SK-N-SH (cell line): ENCODE measurements at regions not wholly inside any gene's neighbourhood (a gene's known extent, or its start where the extent isn't known, plus 50 kb on each side); places are given as distances from the start of the nearest gene placed in this dataset.

Experiments
- CTCF ChIA-PET: fragments of 300-600, 350-600 bp; formaldehyde crosslinking; extraction: SDS; loops from one replicate; lab custom pipeline; 2021; lab: Yijun Ruan, JAX
- POLR2A ChIA-PET: fragments of 350-600 bp; sonication (Branson Sonifier 250); formaldehyde crosslinking; extraction: SDS; loops from one replicate; lab custom pipeline; 2020; ENCODE audit warnings: antibody characterized with exemption, inconsistent platforms; lab: Yijun Ruan, JAX
- DNase-seq: peaks from one replicate; pipeline ENCODE4 v3.0.0; 2012
- H2AFZ ChIP-seq: fragments of 200-600 bp; sonication (generic); 2 replicates; pipeline ENCODE4 v1.8.1; 2016; ENCODE audit warnings: antibody characterized with exemption, mild to moderate bottlenecking, low read depth
- H3F3A ChIP-seq: fragments of 200-600 bp; sonication (generic); replicated peaks from 2 replicates; pipeline ENCODE3; 2016; ENCODE audit warnings: antibody characterized with exemption, mild to moderate bottlenecking; ENCODE audit not compliant: insufficient read depth
- H3K27ac ChIP-seq, 2 experiments: fragments of 200-500 bp in 1 of 2; fragments of 200-600 bp in 1 of 2; sonication (Bioruptor generic) in 1 of 2; sonication (generic), shearing (Covaris generic) in 1 of 2; 2 replicates each; pipeline versions ENCODE4 v1.5.1 to v1.6.1; 2014 to 2016; ENCODE audit warnings: low read depth in 2 of 2, inconsistent platforms in 1 of 2, low read length in 1 of 2, mild to moderate bottlenecking in 1 of 2, mixed read lengths in 1 of 2
- H3K27me3 ChIP-seq: fragments of 200-600 bp; sonication (generic), shearing (Covaris generic); 2 replicates; pipeline ENCODE4 v1.6.1; 2016; ENCODE audit warnings: mixed run types; ENCODE audit not compliant: insufficient read depth
- H3K36me3 ChIP-seq, 2 experiments: fragments of 200-500 bp in 1 of 2; fragments of 200-600 bp in 1 of 2; sonication (Bioruptor generic) in 1 of 2; sonication (generic) in 1 of 2; replicated peaks in 1 of 2; 2 replicates each; pipeline versions ENCODE3 to v1.5.1; 2014 to 2016; ENCODE audit warnings: low read length in 1 of 2, mild to moderate bottlenecking in 1 of 2; ENCODE audit not compliant: insufficient read depth in 2 of 2, control insufficient read depth in 1 of 2
- H3K4me1 ChIP-seq, 2 experiments: fragments of 200-500 bp in 1 of 2; fragments of 200-600 bp in 1 of 2; sonication (Bioruptor generic) in 1 of 2; sonication (generic), shearing (Covaris generic) in 1 of 2; 2 replicates each; pipeline versions ENCODE4 v1.5.1 to v1.6.1; 2014 to 2016; ENCODE audit warnings: low read depth in 1 of 2, low read length in 1 of 2, mixed run types in 1 of 2; ENCODE audit not compliant: insufficient read depth in 2 of 2, control insufficient read depth in 1 of 2
- H3K4me2 ChIP-seq: fragments of 200-600 bp; sonication (generic), shearing (Covaris generic); 2 replicates; pipeline ENCODE4 v1.6.1; 2017; ENCODE audit warnings: mixed run types
- H3K4me3 ChIP-seq, 2 experiments: fragments of 200-500 bp in 1 of 2; fragments of 200-600 bp in 1 of 2; sonication (Bioruptor generic) in 1 of 2; sonication (generic), shearing (Covaris generic) in 1 of 2; 2 replicates each; pipeline versions ENCODE4 v1.5.1 to v1.8.1; 2014 to 2016; ENCODE audit warnings: low read depth in 2 of 2, inconsistent platforms in 1 of 2, low read length in 1 of 2, mild to moderate bottlenecking in 1 of 2, mixed read lengths in 1 of 2, moderate library complexity in 1 of 2
- H3K79me2 ChIP-seq: fragments of 200-600 bp; sonication (generic); 2 replicates; pipeline ENCODE4 v1.8.1; 2017; ENCODE audit warnings: mild to moderate bottlenecking; ENCODE audit not compliant: insufficient read depth
- H3K9ac ChIP-seq: fragments of 200-600 bp; sonication (generic); 2 replicates; pipeline ENCODE4 v1.6.1; 2017; ENCODE audit warnings: mixed run types
- H3K9me2 ChIP-seq: fragments of 200-600 bp; sonication (generic); 2 replicates; pipeline ENCODE4 v1.6.1; 2017; ENCODE audit warnings: mixed run types
- H3K9me3 ChIP-seq: fragments of 200-600 bp; sonication (generic); 2 replicates; pipeline ENCODE4 v1.6.1; 2017; ENCODE audit warnings: mixed run types, mild to moderate bottlenecking, moderate library complexity
- H4K20me1 ChIP-seq: fragments of 200-600 bp; sonication (generic); 2 replicates; pipeline ENCODE4 v1.6.1; 2017; ENCODE audit warnings: mild to moderate bottlenecking, mixed run types; ENCODE audit not compliant: insufficient read depth
- CHD2 ChIP-seq: fragments of 150-350 bp; IDR thresholded peaks from 2 replicates; pipeline ENCODE4 v1.6.1; 2018; ENCODE audit warnings: low read length; ENCODE audit not compliant: partially characterized antibody
- ELF1 ChIP-seq: IDR thresholded peaks from 2 replicates; pipeline ENCODE4 v1.4.0; 2012
- EZH2phosphoT487 ChIP-seq: fragments of 200-600 bp; sonication (generic); IDR thresholded peaks from 2 replicates; pipeline ENCODE4 v1.6.1; 2017; ENCODE audit warnings: low read depth, mixed run types, mild to moderate bottlenecking, antibody characterized with exemption, moderate library complexity, borderline replicate concordance
- FOSL2 ChIP-seq: IDR thresholded peaks from 2 replicates; pipeline ENCODE4 v1.4.0; 2012; ENCODE audit warnings: low read depth, mild to moderate bottlenecking, moderate library complexity, borderline replicate concordance
- FOXM1 ChIP-seq: IDR thresholded peaks from 2 replicates; pipeline ENCODE4 v1.4.0; 2012; ENCODE audit warnings: low read depth, mild to moderate bottlenecking
- GABPA ChIP-seq: IDR thresholded peaks from 2 replicates; pipeline ENCODE4 v1.4.0; 2012; ENCODE audit warnings: low read depth, mild to moderate bottlenecking
- GATA2 ChIP-seq: sonication (generic); formaldehyde crosslinking; IDR thresholded peaks from 2 replicates; pipeline ENCODE4 v1.5.0; 2020; ENCODE audit warnings: mild to moderate bottlenecking, missing genetic modification reagents
- MEF2A ChIP-seq: IDR thresholded peaks from 2 replicates; pipeline ENCODE4 v1.4.0; 2012; ENCODE audit warnings: low read depth, borderline replicate concordance
- MXI1 ChIP-seq: IDR thresholded peaks from 2 replicates; pipeline ENCODE4 v1.6.1; 2012; ENCODE audit warnings: mild to moderate bottlenecking, low read depth, low read length, improper control_type of control experiment
- NRF1 ChIP-seq: IDR thresholded peaks from 2 replicates; pipeline ENCODE4 v1.6.1; 2012; ENCODE audit warnings: low read depth, mild to moderate bottlenecking, low read length
- RAD21 ChIP-seq: IDR thresholded peaks from 2 replicates; pipeline ENCODE4 v1.6.1; 2012; ENCODE audit warnings: mild to moderate bottlenecking, low read length
- RFX5 ChIP-seq: IDR thresholded peaks from 2 replicates; pipeline ENCODE4 v1.6.1; 2012; ENCODE audit warnings: mild to moderate bottlenecking, improper control_type of control experiment, low read length
- TCF12 ChIP-seq: IDR thresholded peaks from 2 replicates; pipeline ENCODE4 v1.4.0; 2012
- TEAD4 ChIP-seq: IDR thresholded peaks from 2 replicates; pipeline ENCODE4 v1.4.0; 2012; ENCODE audit warnings: mild to moderate bottlenecking, borderline replicate concordance; ENCODE audit not compliant: insufficient read depth
- YY1 ChIP-seq: IDR thresholded peaks from 2 replicates; pipeline ENCODE4 v1.4.0; 2012; ENCODE audit warnings: low read depth, mild to moderate bottlenecking
- WGBS: methylation state at CpG from one replicate; pipeline ENCODE4 v1.1.6; 2017; ENCODE audit warnings: low lambda C conversion rate; 5-methylcytosine and 5-hydroxymethylcytosine counted together
- TF ChIP-seq, protein P1 (sequence below): IDR thresholded peaks from 2 replicates; pipeline ENCODE4 v1.4.0; 2012; ENCODE audit warnings: low read depth, borderline replicate concordance
- TF ChIP-seq, protein P2 (sequence below): fragments of 150-350 bp; IDR thresholded peaks from 2 replicates; pipeline ENCODE4 v1.6.1; 2016; ENCODE audit warnings: mild to moderate bottlenecking, low read depth, low read length
- TF ChIP-seq, protein P3 (sequence below): fragments of 200-600 bp; sonication (generic); IDR thresholded peaks from 2 replicates; pipeline ENCODE4 v1.6.1; 2017; ENCODE audit warnings: antibody characterized with exemption, mild to moderate bottlenecking, moderate library complexity
- TF ChIP-seq, protein P4 (sequence below): IDR thresholded peaks from 2 replicates; pipeline ENCODE4 v1.6.1; 2012; ENCODE audit warnings: mild to moderate bottlenecking, low read depth, low read length, moderate library complexity
- TF ChIP-seq, protein P5 (sequence below): fragments of 150-350 bp; IDR thresholded peaks from 2 replicates; pipeline ENCODE4 v1.6.1; 2017; ENCODE audit warnings: antibody characterized with exemption, low read length, low read depth, borderline replicate concordance

DNA sequence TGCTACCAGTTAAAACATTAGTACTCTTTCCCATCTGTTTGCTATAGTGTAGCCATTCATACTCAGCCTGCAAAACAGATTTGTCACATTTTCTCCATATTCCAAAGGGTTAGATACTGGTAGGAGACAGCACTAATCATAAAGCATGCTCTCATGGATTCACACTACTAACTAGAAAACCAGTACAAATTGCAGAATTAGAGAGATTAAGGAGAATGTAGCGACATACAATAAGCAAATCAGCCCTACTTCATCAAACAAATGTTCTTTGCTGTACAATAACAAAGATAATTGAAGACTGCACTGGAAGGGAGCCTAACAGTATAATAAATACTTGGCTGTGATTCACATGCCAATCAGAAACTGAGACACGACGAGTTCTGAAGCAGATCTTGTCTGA is 368.0 kb upstream of the PRMT6 start:
- TF ChIP-seq GATA2 (CRISPR knock-in tag) (no peak), YY1 (no peak), MEF2A (no peak), EZH2phosphoT487 (no peak), RFX5 (no peak), NRF1 (no peak), RAD21 (no peak), ELF1 (no peak), MXI1 (no peak), FOSL2 (no peak), FOXM1 (no peak)
- TF ChIP-seq, protein P1, sequence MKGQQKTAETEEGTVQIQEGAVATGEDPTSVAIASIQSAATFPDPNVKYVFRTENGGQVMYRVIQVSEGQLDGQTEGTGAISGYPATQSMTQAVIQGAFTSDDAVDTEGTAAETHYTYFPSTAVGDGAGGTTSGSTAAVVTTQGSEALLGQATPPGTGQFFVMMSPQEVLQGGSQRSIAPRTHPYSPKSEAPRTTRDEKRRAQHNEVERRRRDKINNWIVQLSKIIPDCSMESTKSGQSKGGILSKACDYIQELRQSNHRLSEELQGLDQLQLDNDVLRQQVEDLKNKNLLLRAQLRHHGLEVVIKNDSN = no peak
- TF ChIP-seq, protein P2, sequence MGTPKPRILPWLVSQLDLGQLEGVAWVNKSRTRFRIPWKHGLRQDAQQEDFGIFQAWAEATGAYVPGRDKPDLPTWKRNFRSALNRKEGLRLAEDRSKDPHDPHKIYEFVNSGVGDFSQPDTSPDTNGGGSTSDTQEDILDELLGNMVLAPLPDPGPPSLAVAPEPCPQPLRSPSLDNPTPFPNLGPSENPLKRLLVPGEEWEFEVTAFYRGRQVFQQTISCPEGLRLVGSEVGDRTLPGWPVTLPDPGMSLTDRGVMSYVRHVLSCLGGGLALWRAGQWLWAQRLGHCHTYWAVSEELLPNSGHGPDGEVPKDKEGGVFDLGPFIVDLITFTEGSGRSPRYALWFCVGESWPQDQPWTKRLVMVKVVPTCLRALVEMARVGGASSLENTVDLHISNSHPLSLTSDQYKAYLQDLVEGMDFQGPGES = no peak
- TF ChIP-seq, protein P3, sequence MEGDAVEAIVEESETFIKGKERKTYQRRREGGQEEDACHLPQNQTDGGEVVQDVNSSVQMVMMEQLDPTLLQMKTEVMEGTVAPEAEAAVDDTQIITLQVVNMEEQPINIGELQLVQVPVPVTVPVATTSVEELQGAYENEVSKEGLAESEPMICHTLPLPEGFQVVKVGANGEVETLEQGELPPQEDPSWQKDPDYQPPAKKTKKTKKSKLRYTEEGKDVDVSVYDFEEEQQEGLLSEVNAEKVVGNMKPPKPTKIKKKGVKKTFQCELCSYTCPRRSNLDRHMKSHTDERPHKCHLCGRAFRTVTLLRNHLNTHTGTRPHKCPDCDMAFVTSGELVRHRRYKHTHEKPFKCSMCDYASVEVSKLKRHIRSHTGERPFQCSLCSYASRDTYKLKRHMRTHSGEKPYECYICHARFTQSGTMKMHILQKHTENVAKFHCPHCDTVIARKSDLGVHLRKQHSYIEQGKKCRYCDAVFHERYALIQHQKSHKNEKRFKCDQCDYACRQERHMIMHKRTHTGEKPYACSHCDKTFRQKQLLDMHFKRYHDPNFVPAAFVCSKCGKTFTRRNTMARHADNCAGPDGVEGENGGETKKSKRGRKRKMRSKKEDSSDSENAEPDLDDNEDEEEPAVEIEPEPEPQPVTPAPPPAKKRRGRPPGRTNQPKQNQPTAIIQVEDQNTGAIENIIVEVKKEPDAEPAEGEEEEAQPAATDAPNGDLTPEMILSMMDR = no peak
- TF ChIP-seq, all 33 proteins: peak for 0
- H3K9me3 ChIP-seq = no peaks in the 10 kb centered on the region
- DNase-seq = no peak
- WGBS = 5% methylated on average over 3 of the region's 3 CpGs
- no peak overlapping the region for H2AFZ ChIP-seq
- H4K20me1 ChIP-seq = no peaks in the 10 kb centered on the region
- ChIA-PET CTCF (no interaction called here), POLR2A (no interaction called here)
- no peak overlapping the region for H3K27ac ChIP-seq
- no peak overlapping the region for H3K9ac ChIP-seq
- H3F3A ChIP-seq = no peaks in the 10 kb centered on the region
- H3K79me2 ChIP-seq = no peaks in the 10 kb centered on the region
- H3K9me2 ChIP-seq = no peaks in the 10 kb centered on the region
- H3K27me3 ChIP-seq = no peaks in the 10 kb centered on the region
- no peaks in the 10 kb centered on the region; a peak in 2 of 4 replicates for H3K4me1 ChIP-seq
- H3K4me2 ChIP-seq = no peak overlapping the region
- no peak overlapping the region for H3K4me3 ChIP-seq
- H3K36me3 ChIP-seq = no peaks in the 10 kb centered on the region

DNA sequence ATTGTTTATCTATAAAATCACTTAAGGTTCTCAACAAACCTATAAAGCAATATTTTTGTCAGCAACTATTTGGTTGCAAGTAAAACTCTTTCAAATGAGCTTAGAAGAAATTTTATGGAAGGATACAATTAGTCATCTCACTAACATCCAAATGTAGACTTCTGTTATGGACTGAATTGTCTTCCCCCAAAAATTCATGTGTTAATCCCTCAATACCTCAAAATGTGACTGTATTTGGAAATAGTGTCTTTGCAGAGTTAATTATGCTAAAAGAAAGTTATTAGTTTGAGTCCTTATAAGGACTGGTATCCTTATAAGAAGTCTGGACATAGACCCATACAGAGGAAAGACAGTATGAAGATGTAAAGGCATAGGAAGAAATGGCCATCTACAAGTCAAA is 357.8 kb upstream of the PRMT6 start:
- Histone ChIP-seq H3K27me3 (no peaks in the 10 kb centered on the region), H3K9me3 (no peaks in the 10 kb centered on the region), H4K20me1 (no peaks in the 10 kb centered on the region), H3K27ac (no peak overlapping the region), H3K4me3 (no peak overlapping the region), H3K79me2 (no peaks in the 10 kb centered on the region), H3K4me1 (no peaks in the 10 kb centered on the region; a peak in 2 of 4 replicates), H3K9ac (no peak overlapping the region), H3K4me2 (no peak overlapping the region), H3F3A (no peaks in the 10 kb centered on the region), H2AFZ (no peak overlapping the region), H3K36me3 (no peaks in the 10 kb centered on the region), H3K9me2 (no peaks in the 10 kb centered on the region)
- ChIA-PET POLR2A (no interaction called here), CTCF (no interaction called here)
- DNase-seq = no peak
- TF ChIP-seq RAD21 = no peak
- no peak for TF ChIP-seq GATA2 (CRISPR knock-in tag)
- TF ChIP-seq NRF1 = no peak
- no peak for TF ChIP-seq TCF12
- no peak for TF ChIP-seq YY1
- TF ChIP-seq, protein P4, sequence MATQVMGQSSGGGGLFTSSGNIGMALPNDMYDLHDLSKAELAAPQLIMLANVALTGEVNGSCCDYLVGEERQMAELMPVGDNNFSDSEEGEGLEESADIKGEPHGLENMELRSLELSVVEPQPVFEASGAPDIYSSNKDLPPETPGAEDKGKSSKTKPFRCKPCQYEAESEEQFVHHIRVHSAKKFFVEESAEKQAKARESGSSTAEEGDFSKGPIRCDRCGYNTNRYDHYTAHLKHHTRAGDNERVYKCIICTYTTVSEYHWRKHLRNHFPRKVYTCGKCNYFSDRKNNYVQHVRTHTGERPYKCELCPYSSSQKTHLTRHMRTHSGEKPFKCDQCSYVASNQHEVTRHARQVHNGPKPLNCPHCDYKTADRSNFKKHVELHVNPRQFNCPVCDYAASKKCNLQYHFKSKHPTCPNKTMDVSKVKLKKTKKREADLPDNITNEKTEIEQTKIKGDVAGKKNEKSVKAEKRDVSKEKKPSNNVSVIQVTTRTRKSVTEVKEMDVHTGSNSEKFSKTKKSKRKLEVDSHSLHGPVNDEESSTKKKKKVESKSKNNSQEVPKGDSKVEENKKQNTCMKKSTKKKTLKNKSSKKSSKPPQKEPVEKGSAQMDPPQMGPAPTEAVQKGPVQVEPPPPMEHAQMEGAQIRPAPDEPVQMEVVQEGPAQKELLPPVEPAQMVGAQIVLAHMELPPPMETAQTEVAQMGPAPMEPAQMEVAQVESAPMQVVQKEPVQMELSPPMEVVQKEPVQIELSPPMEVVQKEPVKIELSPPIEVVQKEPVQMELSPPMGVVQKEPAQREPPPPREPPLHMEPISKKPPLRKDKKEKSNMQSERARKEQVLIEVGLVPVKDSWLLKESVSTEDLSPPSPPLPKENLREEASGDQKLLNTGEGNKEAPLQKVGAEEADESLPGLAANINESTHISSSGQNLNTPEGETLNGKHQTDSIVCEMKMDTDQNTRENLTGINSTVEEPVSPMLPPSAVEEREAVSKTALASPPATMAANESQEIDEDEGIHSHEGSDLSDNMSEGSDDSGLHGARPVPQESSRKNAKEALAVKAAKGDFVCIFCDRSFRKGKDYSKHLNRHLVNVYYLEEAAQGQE = no peak
- TF ChIP-seq, protein P5, sequence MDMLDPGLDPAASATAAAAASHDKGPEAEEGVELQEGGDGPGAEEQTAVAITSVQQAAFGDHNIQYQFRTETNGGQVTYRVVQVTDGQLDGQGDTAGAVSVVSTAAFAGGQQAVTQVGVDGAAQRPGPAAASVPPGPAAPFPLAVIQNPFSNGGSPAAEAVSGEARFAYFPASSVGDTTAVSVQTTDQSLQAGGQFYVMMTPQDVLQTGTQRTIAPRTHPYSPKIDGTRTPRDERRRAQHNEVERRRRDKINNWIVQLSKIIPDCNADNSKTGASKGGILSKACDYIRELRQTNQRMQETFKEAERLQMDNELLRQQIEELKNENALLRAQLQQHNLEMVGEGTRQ = no peak
- TF ChIP-seq FOSL2 = no peak
- no peak for TF ChIP-seq GABPA
- TF ChIP-seq CHD2 = no peak
- no peak for TF ChIP-seq EZH2phosphoT487
- no peak for TF ChIP-seq TEAD4
